CD4-positive, CD25-positive, alpha-beta regulatory T cell (primary cell): ENCODE measurements at regions not wholly inside any gene's neighbourhood (a gene's known extent, or its start where the extent isn't known, plus 50 kb on each side); places are given as distances from the start of the nearest gene placed in this dataset.

Source experiments
- ATAC-seq, 2 donors: fragments of 150-1000 bp; cut with Tn5 transposase; one replicate each; pipeline ENCODE4 v1.10.0; 2021; ENCODE audit warnings: low read depth in 2 of 2, moderate number of reproducible peaks in 2 of 2, moderate library complexity in 1 of 2
- DNase-seq, 3 donors: peaks; one replicate each; pipeline versions ENCODE4 v3.0.0 to v3.0.0-alpha.2; 2012 to 2022; ENCODE audit warnings: mixed read lengths in 1 of 3
- H3K27ac ChIP-seq: one replicate; pipeline ENCODE4 v1.7.0; 2013; ENCODE audit warnings: mild to moderate bottlenecking, low read length; ENCODE audit not compliant: insufficient read depth, poor library complexity, severe bottlenecking
- H3K27me3 ChIP-seq: one replicate; pipeline ENCODE4 v1.7.0; 2013; ENCODE audit warnings: low read length; ENCODE audit not compliant: control insufficient read depth, insufficient read depth
- H3K36me3 ChIP-seq: one replicate; pipeline ENCODE4 v1.7.0; 2013; ENCODE audit warnings: mild to moderate bottlenecking, low read length, moderate library complexity; ENCODE audit not compliant: control insufficient read depth, insufficient read depth
- H3K4me1 ChIP-seq: 2 replicates; pipeline ENCODE4 v1.7.0; 2013; ENCODE audit warnings: mild to moderate bottlenecking, low read length; ENCODE audit not compliant: insufficient read depth, control insufficient read depth, poor library complexity, severe bottlenecking
- H3K4me3 ChIP-seq: one replicate; pipeline ENCODE4 v1.7.0; 2013; ENCODE audit warnings: low read depth, mild to moderate bottlenecking, low read length, moderate library complexity
- H3K9me3 ChIP-seq, 2 experiments: 1 replicate in 1 of 2; 2 replicates in 1 of 2; pipeline ENCODE4 v1.7.0; 2013; ENCODE audit warnings: low read length in 2 of 2, mild to moderate bottlenecking in 1 of 2, moderate library complexity in 1 of 2; ENCODE audit not compliant: control insufficient read depth in 2 of 2
- H3K27ac Mint-ChIP-seq, 3 donors: one replicate each; pipeline ENCODE4 v1.8.0; 2020 to 2022; ENCODE audit warnings: mild to moderate bottlenecking in 3 of 3, mixed read lengths in 3 of 3, moderate library complexity in 2 of 3
- H3K27me3 Mint-ChIP-seq: one replicate; pipeline ENCODE4 v1.8.0; 2022; ENCODE audit warnings: mild to moderate bottlenecking, mixed read lengths
- H3K36me3 Mint-ChIP-seq: one replicate; pipeline ENCODE4 v1.8.0; 2020; ENCODE audit warnings: mixed read lengths
- H3K4me1 Mint-ChIP-seq, 4 donors: one replicate each; pipeline ENCODE4 v1.8.0; 2020 to 2022; ENCODE audit warnings: mixed read lengths in 4 of 4, mild to moderate bottlenecking in 1 of 4
- H3K4me3 Mint-ChIP-seq, 4 donors: one replicate each; pipeline ENCODE4 v1.8.0; 2020 to 2022; ENCODE audit warnings: mild to moderate bottlenecking in 4 of 4, mixed read lengths in 4 of 4, moderate library complexity in 3 of 4
- H3K9me3 Mint-ChIP-seq, 7 donors: one replicate each; pipeline ENCODE4 v1.8.0; 2020 to 2022; ENCODE audit warnings: mixed read lengths in 7 of 7, mild to moderate bottlenecking in 3 of 7, moderate library complexity in 2 of 7

DNA sequence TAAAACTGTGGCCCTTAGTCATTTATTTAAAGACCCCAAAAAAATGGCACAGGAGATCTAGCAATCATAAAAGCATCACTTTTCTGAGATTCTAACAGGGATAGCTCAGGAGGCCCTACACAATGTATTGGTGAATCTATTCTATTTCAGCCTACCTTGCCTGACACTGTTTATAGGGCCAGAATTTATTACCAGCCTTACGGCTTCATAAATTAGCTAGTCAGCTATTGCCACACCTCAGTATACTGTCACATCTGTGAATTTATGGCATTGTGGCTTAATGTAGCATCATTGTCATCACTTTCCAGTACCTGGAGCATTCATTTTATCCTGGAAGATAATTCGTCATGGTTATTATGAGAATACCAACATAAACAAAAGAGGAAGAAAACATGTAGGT is 121.2 kb upstream of the ERG start:
- Mint-ChIP-seq H3K9me3 (peaks cover 0 to 3% (median 0%) of the 10 kb centered on the region in 7 donors), H3K27me3 (no peaks in the 10 kb centered on the region), H3K27ac (no peak overlapping the region), H3K36me3 (no peaks in the 10 kb centered on the region), H3K4me1 (no peaks in the 10 kb centered on the region), H3K4me3 (no peak overlapping the region)
- no peaks in the 10 kb centered on the region for H3K27me3 ChIP-seq
- no peak overlapping the region for H3K4me3 ChIP-seq
- no peak overlapping the region for H3K27ac ChIP-seq
- H3K4me1 ChIP-seq = no peaks in the 10 kb centered on the region
- H3K36me3 ChIP-seq = no peaks in the 10 kb centered on the region
- no peaks in the 10 kb centered on the region for H3K9me3 ChIP-seq
- DNase-seq = no peak
- ATAC-seq = no peak

DNA sequence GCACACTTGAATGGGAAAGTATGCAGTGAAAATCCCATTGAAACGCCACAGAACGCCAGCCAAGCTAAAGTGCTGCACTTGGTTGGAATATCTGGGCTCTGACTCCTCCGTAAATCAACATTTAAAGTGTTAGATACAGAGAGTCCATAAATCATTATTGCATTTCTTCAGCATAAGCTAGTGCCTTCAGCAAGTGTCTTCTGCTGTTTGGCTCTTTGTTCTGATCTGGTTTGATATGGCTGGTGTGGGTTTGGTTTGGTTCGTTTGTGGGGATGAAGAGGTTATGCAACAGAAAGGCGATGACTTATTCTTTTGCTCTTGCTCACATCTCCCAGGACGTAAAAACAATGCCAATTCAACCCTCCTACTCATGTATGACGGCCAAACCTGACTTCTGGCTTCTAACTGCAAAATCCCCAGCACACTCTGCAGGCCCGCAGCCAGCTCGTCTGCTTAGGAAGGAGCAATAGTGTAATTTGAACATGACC is 121.8 kb upstream of the ERG start:
- no peaks in the 10 kb centered on the region for H3K9me3 ChIP-seq
- no peak overlapping the region for H3K4me3 ChIP-seq
- Mint-ChIP-seq H3K36me3 (no peaks in the 10 kb centered on the region), H3K27ac (no peak overlapping the region), H3K9me3 (peaks cover 0 to 3% (median 0%) of the 10 kb centered on the region in 7 donors), H3K4me1 (no peaks in the 10 kb centered on the region), H3K4me3 (no peak overlapping the region), H3K27me3 (no peaks in the 10 kb centered on the region)
- H3K4me1 ChIP-seq = no peaks in the 10 kb centered on the region
- DNase-seq (no peak), ATAC-seq (no peak)
- no peak overlapping the region for H3K27ac ChIP-seq
- no peaks in the 10 kb centered on the region for H3K36me3 ChIP-seq
- no peaks in the 10 kb centered on the region for H3K27me3 ChIP-seq

DNA sequence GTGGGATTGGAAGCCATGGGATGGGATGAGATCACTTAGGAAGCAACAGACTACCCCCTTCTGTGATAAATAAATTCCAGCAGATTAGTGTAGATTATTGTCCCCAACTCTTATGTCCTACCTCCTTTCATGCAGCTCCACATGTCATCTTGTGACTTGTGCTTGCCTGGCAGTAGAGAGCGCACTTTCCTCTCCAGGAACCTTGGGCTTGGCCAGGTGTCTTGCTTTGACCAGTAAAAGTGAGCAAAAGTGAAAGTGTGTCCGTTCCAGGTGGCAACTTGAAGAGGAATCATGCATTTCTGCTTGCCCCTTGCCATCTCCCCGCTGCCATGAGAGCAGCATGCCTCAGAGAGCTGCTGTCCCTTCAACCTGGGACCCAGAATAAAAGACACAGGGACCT is 122.9 kb upstream of the ERG start:
- no peak overlapping the region for H3K27ac Mint-ChIP-seq
- Histone ChIP-seq H3K9me3 (no peaks in the 10 kb centered on the region), H3K27ac (no peak overlapping the region), H3K4me1 (no peaks in the 10 kb centered on the region), H3K36me3 (no peaks in the 10 kb centered on the region), H3K27me3 (no peaks in the 10 kb centered on the region), H3K4me3 (no peak overlapping the region)
- peaks cover 4% of the 10 kb centered on the region for H3K27me3 Mint-ChIP-seq
- H3K4me3 Mint-ChIP-seq = no peak overlapping the region
- DNase-seq (no peak), ATAC-seq (no peak)
- H3K9me3 Mint-ChIP-seq = peaks cover 0 to 3% (median 0%) of the 10 kb centered on the region in 7 donors
- H3K4me1 Mint-ChIP-seq = no peaks in the 10 kb centered on the region
- H3K36me3 Mint-ChIP-seq = no peaks in the 10 kb centered on the region

DNA sequence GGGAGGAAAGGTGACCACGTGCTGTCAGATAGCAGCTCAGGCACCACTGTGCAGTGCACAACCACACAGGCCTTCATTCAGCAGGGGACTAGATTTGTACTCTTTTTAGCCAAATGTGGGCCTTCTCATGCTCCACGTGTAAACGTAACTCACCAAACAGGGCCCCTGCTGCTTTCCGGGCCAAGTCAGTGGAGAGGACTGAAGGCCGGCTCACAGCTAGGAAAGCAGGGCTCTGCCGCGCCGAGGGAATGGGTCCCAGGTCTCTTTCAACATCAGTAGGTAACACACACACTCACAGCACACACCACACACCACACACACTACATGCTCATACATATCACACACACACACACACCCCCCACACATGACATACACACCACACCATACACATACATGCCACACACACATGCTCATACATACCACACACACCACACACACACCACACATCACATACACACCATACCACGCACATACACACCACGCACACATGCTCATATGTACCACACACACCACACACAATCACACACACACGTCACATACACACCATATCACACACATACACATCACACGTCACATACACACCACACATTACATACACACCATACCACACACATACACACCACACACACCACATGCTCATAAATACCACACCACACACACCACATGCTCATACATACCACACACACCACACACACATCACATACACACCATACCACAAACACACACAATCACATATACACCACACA is 124.0 kb upstream of the ERG start:
- DNase-seq = no peak
- Mint-ChIP-seq H3K27me3 (peaks cover 4% of the 10 kb centered on the region), H3K4me3 (no peak overlapping the region), H3K36me3 (no peaks in the 10 kb centered on the region), H3K4me1 (no peaks in the 10 kb centered on the region), H3K9me3 (peaks cover 0 to 3% (median 0%) of the 10 kb centered on the region in 7 donors), H3K27ac (no peak overlapping the region)
- Histone ChIP-seq H3K4me1 (no peaks in the 10 kb centered on the region), H3K27me3 (no peaks in the 10 kb centered on the region), H3K36me3 (no peaks in the 10 kb centered on the region), H3K9me3 (no peaks in the 10 kb centered on the region), H3K4me3 (no peak overlapping the region), H3K27ac (no peak overlapping the region)
- no peak for ATAC-seq

DNA sequence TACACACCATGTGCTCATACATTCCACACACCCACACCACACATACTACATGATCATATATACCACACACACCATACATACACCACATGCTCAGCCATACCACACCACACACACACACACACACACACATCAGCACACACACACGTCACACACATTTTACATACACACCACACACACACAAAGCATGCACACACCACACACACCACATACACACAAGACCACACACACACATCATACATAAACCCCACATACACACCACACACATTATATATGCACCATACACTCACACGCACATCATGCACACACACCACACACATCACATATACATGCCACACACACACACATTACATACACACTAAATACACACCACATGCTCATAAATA is 124.5 kb upstream of the ERG start:
- H3K27me3 Mint-ChIP-seq = peaks cover 4% of the 10 kb centered on the region
- H3K36me3 Mint-ChIP-seq = no peaks in the 10 kb centered on the region
- no peaks in the 10 kb centered on the region for H3K9me3 ChIP-seq
- ATAC-seq = no peak
- no peaks in the 10 kb centered on the region for H3K27me3 ChIP-seq
- H3K4me1 ChIP-seq = no peaks in the 10 kb centered on the region
- H3K36me3 ChIP-seq = no peaks in the 10 kb centered on the region
- peaks cover 0 to under 1% (median 0%) of the 10 kb centered on the region in 7 donors for H3K9me3 Mint-ChIP-seq
- no peak for DNase-seq
- H3K27ac ChIP-seq = no peak overlapping the region
- no peak overlapping the region for H3K4me3 ChIP-seq
- H3K4me1 Mint-ChIP-seq = no peaks in the 10 kb centered on the region
- H3K4me3 Mint-ChIP-seq = no peak overlapping the region
- no peak overlapping the region for H3K27ac Mint-ChIP-seq

DNA sequence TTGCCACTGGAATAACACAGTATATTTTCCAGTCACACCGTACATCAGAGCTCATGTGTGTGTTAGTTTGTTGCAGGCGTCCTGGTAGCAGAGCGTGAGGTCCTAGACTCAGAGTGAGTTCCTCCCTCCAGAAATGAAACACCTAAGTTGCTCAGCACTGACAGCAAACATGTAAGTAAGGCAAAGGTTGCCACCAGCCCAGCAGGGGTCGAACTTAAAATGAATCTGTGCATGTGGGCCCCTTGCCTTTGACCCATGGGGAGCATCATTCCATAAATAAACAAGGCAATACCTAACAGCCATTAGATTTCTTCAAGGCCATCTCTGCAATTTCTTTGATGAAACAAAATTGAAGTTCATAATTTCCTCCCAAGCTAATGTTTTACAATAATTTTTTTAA is 125.3 kb upstream of the ERG start:
- no peaks in the 10 kb centered on the region for H3K4me1 Mint-ChIP-seq
- no peak overlapping the region for H3K27ac Mint-ChIP-seq
- Histone ChIP-seq H3K36me3 (no peaks in the 10 kb centered on the region), H3K27ac (no peak overlapping the region), H3K4me1 (no peaks in the 10 kb centered on the region), H3K9me3 (no peaks in the 10 kb centered on the region), H3K27me3 (no peaks in the 10 kb centered on the region), H3K4me3 (no peak overlapping the region)
- peaks cover 0 to 1% (median 0%) of the 10 kb centered on the region in 7 donors for H3K9me3 Mint-ChIP-seq
- no peak for ATAC-seq
- H3K36me3 Mint-ChIP-seq = no peaks in the 10 kb centered on the region
- H3K4me3 Mint-ChIP-seq = no peak overlapping the region
- peaks cover 4% of the 10 kb centered on the region for H3K27me3 Mint-ChIP-seq
- DNase-seq = no peak

DNA sequence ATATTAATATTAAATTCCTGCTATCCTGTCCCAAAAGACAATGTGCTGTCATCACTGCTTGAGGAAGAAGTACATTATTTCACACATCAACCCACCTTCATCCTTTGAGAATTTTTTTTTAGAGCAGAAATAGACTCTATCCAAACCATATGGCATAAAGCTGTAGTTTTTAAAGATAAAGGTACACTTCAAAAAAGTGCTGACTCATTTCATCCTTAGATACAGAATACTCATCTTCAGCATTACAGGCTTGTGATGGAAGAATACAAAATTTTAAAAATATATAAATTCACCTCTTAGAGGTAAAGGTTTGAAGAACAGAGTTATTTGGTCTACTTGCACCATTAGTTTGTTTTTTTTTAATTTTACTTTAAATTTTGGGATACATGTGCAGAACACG is 126.7 kb upstream of the ERG start:
- Mint-ChIP-seq H3K4me3 (no peak overlapping the region), H3K4me1 (no peaks in the 10 kb centered on the region), H3K27me3 (peaks cover 4% of the 10 kb centered on the region), H3K27ac (no peak overlapping the region), H3K36me3 (no peaks in the 10 kb centered on the region), H3K9me3 (peaks cover 0 to 9% (median 3%) of the 10 kb centered on the region in 7 donors)
- H3K27ac ChIP-seq = no peak overlapping the region
- H3K9me3 ChIP-seq = no peaks in the 10 kb centered on the region
- ATAC-seq (no peak), DNase-seq (no peak)
- no peaks in the 10 kb centered on the region for H3K4me1 ChIP-seq
- no peaks in the 10 kb centered on the region for H3K36me3 ChIP-seq
- H3K4me3 ChIP-seq = no peak overlapping the region
- no peaks in the 10 kb centered on the region for H3K27me3 ChIP-seq

DNA sequence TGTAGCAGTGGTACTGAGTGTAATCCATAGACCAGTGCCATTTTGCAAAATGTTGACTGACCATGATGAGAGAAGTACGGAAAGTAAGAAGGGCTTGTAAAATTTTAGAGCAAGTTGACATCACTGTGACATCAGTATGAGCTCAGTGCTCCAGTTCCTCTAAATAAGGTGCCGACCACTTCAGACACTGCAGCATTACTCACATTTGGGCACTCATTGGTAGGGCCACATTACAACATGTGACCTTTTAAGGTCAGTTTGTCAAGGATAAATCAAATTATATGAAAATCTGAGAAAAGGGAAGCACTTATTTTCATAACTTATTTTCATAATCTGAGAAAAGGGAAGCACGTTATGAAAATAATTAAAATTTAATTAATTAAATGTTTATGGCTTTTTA is 128.0 kb upstream of the ERG start:
- H3K27me3 Mint-ChIP-seq = peaks cover 4% of the 10 kb centered on the region
- no peak for ATAC-seq
- H3K4me1 ChIP-seq = no peaks in the 10 kb centered on the region
- H3K4me1 Mint-ChIP-seq = no peaks in the 10 kb centered on the region
- H3K27ac ChIP-seq = no peak overlapping the region
- H3K4me3 Mint-ChIP-seq = no peak overlapping the region
- H3K36me3 ChIP-seq = no peaks in the 10 kb centered on the region
- H3K27me3 ChIP-seq = no peaks in the 10 kb centered on the region
- H3K4me3 ChIP-seq = no peak overlapping the region
- no peaks in the 10 kb centered on the region for H3K36me3 Mint-ChIP-seq
- H3K9me3 ChIP-seq = no peaks in the 10 kb centered on the region
- H3K9me3 Mint-ChIP-seq = peaks cover 0 to 15% (median 6%) of the 10 kb centered on the region in 7 donors
- no peak for DNase-seq
- no peak overlapping the region for H3K27ac Mint-ChIP-seq
